PC-3 (cell line): ENCODE measurements at regions not wholly inside any gene's neighbourhood (a gene's known extent, or its start where the extent isn't known, plus 50 kb on each side); places are given as distances from the start of the nearest gene placed in this dataset.

ENCODE experiments used
- ATAC-seq: fragments of 200-7000 bp; cut with Tn5 transposase; 2 replicates; pipeline ENCODE4 v1.9.1; 2020; ENCODE audit warnings: mild to moderate bottlenecking, moderate library complexity
- BruUV-seq: library from RNA; stranded (reverse); fragments of 400-500 nt; replicated peaks from 2 replicates; lab custom pipeline; 2021; lab: Mats Ljungman, UMichigan
- CTCF ChIA-PET: fragments of 300-600 bp; sonication (Branson Sonifier 250); formaldehyde crosslinking; loops from one replicate; lab custom pipeline; 2022; ENCODE audit warnings: antibody characterized with exemption; lab: Charles Lee
- POLR2A ChIA-PET: fragments of 300-600 bp; sonication (Branson Sonifier 250); formaldehyde crosslinking; loops from one replicate; lab custom pipeline; 2022; ENCODE audit warnings: antibody characterized with exemption; ENCODE audit not compliant: unreplicated experiment; lab: Charles Lee
- DNase-seq: peaks from one replicate; pipeline ENCODE4 v3.0.0-alpha.2; 2015
- H2AFZ ChIP-seq: fragments of 300-600 bp; sonication (generic); 2 replicates; pipeline ENCODE4 v1.6.0; 2016; ENCODE audit warnings: antibody characterized with exemption, low read length
- H3F3A ChIP-seq: fragments of 300-600 bp; sonication (generic); one replicate; pipeline ENCODE4 v1.6.0; 2017; ENCODE audit warnings: antibody characterized with exemption, low read length, control low read depth, mild to moderate bottlenecking; ENCODE audit not compliant: unreplicated experiment
- H3K27ac ChIP-seq: fragments of 300-600 bp; sonication (generic); 2 replicates; pipeline ENCODE4 v1.5.1; 2016; ENCODE audit warnings: mild to moderate bottlenecking, low read length
- H3K27me3 ChIP-seq: fragments of 300-600 bp; sonication (generic); 2 replicates; pipeline ENCODE4 v1.6.1; 2016; ENCODE audit warnings: low read length, mixed read lengths
- H3K36me3 ChIP-seq: fragments of 300-600 bp; sonication (generic); 2 replicates; pipeline ENCODE4 v1.6.1; 2016; ENCODE audit warnings: low read depth, mixed run types, low read length, mixed read lengths
- H3K4me1 ChIP-seq: fragments of 300-600 bp; sonication (generic); 2 replicates; pipeline ENCODE4 v1.5.1; 2016; ENCODE audit warnings: low read length; ENCODE audit not compliant: insufficient read depth
- H3K4me2 ChIP-seq: fragments of 300-600 bp; sonication (generic); 2 replicates; pipeline ENCODE4 v1.6.0; 2016; ENCODE audit warnings: low read length
- H3K4me3 ChIP-seq: fragments of 300-600 bp; sonication (generic); 2 replicates; pipeline ENCODE4 v1.5.1; 2016; ENCODE audit warnings: mild to moderate bottlenecking, low read length, mixed read lengths
- H3K79me2 ChIP-seq: fragments of 300-600 bp; sonication (generic); 2 replicates; pipeline ENCODE4 v1.6.1; 2017; ENCODE audit warnings: low read length, mixed read lengths
- H3K9ac ChIP-seq: fragments of 300-600 bp; sonication (generic); 2 replicates; pipeline ENCODE4 v1.6.0; 2016; ENCODE audit warnings: mild to moderate bottlenecking, low read length
- H3K9me2 ChIP-seq: fragments of 300-600 bp; sonication (generic); replicated peaks from 2 replicates; pipeline ENCODE4 v1.6.1; 2016; ENCODE audit warnings: mixed run types, low read length, mixed read lengths
- H3K9me3 ChIP-seq: fragments of 300-600 bp; sonication (generic); 2 replicates; pipeline ENCODE4 v1.6.1; 2016; ENCODE audit warnings: low read length, mixed read lengths
- H4K20me1 ChIP-seq: fragments of 300-600 bp; sonication (generic); 2 replicates; pipeline ENCODE4 v1.6.1; 2016; ENCODE audit warnings: low read length, mixed read lengths
- CTCF ChIP-seq: fragments of 300-600 bp; sonication (generic); conservative IDR thresholded peaks from 2 replicates; pipeline ENCODE4 v1.5.1; 2017; ENCODE audit warnings: antibody characterized with exemption, low read depth, mild to moderate bottlenecking, low read length
- EZH2 ChIP-seq: fragments of 300-600 bp; sonication (generic); IDR thresholded peaks from one replicate; pipeline ENCODE4 v1.6.1; 2017; ENCODE audit warnings: antibody characterized with exemption, mild to moderate bottlenecking, low read length; ENCODE audit not compliant: unreplicated experiment
- EZH2phosphoT487 ChIP-seq: fragments of 300-600 bp; sonication (generic); IDR thresholded peaks from 2 replicates; pipeline ENCODE4 v1.6.1; 2018; ENCODE audit warnings: mild to moderate bottlenecking, antibody characterized with exemption, low read length, borderline replicate concordance
- intact Hi-C: fragments of 100-400 bp; cut with micrococcal nuclease; formaldehyde crosslinking; loops from 2 replicates; pipeline ENCODE4 v1.9.0; 2023

- Histone ChIP-seq H3K9ac (no peak overlapping the region), H3K4me2 (no peak overlapping the region), H3K27ac (no peak overlapping the region), H3F3A (no peaks in the 10 kb centered on the region), H4K20me1 (no peaks in the 10 kb centered on the region), H2AFZ (no peak overlapping the region), H3K27me3 (peaks cover 34% of the 10 kb centered on the region), H3K9me3 (no peaks in the 10 kb centered on the region), H3K79me2 (no peaks in the 10 kb centered on the region), H3K4me3 (no peak overlapping the region), H3K36me3 (no peaks in the 10 kb centered on the region), H3K4me1 (no peaks in the 10 kb centered on the region), H3K9me2 (no peaks in the 10 kb centered on the region)
- ChIA-PET POLR2A (no interaction called here), CTCF (no interaction called here)
- no peak for ATAC-seq
- TF ChIP-seq EZH2, result no peak
- no peak for TF ChIP-seq CTCF
- no peak for TF ChIP-seq EZH2phosphoT487
- BruUV-seq, result no TSS peak
- no peak for DNase-seq
- intact Hi-C loops, result no loop called here
Measured at GRCh38 chr18:75912829-75913228, 485.3 kb upstream of the SMIM21 start.

- no peak overlapping the region for H3K9ac ChIP-seq
- no peaks in the 10 kb centered on the region for H3K9me2 ChIP-seq
- ChIA-PET CTCF (interaction anchor here (0.5 kb wide), 1 partner anchor 11 kb away, joined by 3 read pairs; no protein-coding TSS in a partner anchor), POLR2A (no interaction called here)
- H3K79me2 ChIP-seq, result no peaks in the 10 kb centered on the region
- no TSS peak for BruUV-seq
- H4K20me1 ChIP-seq, result no peaks in the 10 kb centered on the region
- H3F3A ChIP-seq, result no peaks in the 10 kb centered on the region
- no peak overlapping the region for H3K4me2 ChIP-seq
- no peak overlapping the region for H2AFZ ChIP-seq
- no peak for ATAC-seq
- H3K27ac ChIP-seq, result no peak overlapping the region
- H3K9me3 ChIP-seq, result no peaks in the 10 kb centered on the region
- no peak for TF ChIP-seq EZH2phosphoT487
- no peak for TF ChIP-seq CTCF
- no peak for TF ChIP-seq EZH2
- no peaks in the 10 kb centered on the region for H3K36me3 ChIP-seq
- H3K4me1 ChIP-seq, result no peaks in the 10 kb centered on the region
- intact Hi-C loops, result no loop called here
- H3K4me3 ChIP-seq, result no peak overlapping the region
- peaks cover 75% of the 10 kb centered on the region for H3K27me3 ChIP-seq
- no peak for DNase-seq
Measured at GRCh38 chr18:75904416-75904815, 476.9 kb upstream of the SMIM21 start.

- Histone ChIP-seq H3K4me2 (no peak overlapping the region), H3K9me2 (no peaks in the 10 kb centered on the region), H3K4me3 (no peak overlapping the region), H4K20me1 (no peaks in the 10 kb centered on the region), H3K36me3 (no peaks in the 10 kb centered on the region), H3K27me3 (peaks cover 48% of the 10 kb centered on the region), H3K27ac (no peak overlapping the region), H3K4me1 (no peaks in the 10 kb centered on the region), H3F3A (no peaks in the 10 kb centered on the region), H3K79me2 (no peaks in the 10 kb centered on the region), H3K9me3 (no peaks in the 10 kb centered on the region), H3K9ac (no peak overlapping the region), H2AFZ (no peak overlapping the region)
- TF ChIP-seq EZH2phosphoT487 (no peak), CTCF (no peak), EZH2 (no peak)
- BruUV-seq, result no TSS peak
- ChIA-PET POLR2A (interaction anchor here (0.6 kb wide), 1 partner anchor 544 kb away, joined by 3 read pairs; no protein-coding TSS in a partner anchor), CTCF (no interaction called here)
- ATAC-seq (no peak), DNase-seq (no peak)
- intact Hi-C loops, result no loop called here
Measured at GRCh38 chr18:75898651-75899050, 471.1 kb upstream of the SMIM21 start.
